ENCODE measurements at regions not wholly inside any gene's neighbourhood (a gene's known extent, or its start where the extent isn't known, plus 50 kb on each side); places are given as distances from the start of the nearest gene placed in this dataset.

DNA sequence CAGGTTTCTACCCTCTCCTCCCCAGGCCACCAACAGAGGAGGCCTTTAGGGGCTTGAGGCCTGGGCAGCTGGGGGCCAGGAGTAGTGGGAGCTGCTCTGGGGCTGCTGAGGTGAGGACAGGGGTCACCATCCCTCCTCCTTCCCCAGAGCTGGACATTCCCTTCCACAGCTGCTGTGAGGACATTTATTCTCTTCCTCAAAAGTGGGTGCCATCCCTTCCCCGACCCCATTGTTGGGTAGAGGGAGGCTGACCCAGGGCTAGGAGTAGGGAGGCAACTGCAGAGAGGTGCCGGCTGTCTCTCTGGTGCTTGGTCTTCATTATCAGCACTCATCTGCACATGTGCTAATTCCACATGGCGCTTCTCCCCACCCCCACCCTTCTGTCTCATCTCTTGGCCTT is 113.9 kb upstream of the FBXL7 start:
- TF ChIP-seq CTCF (IDR thresholded peaks at IDR 0.05; ENCODE audit: control insufficient read depth, insufficient read depth, low read depth, low read length, missing control alignments), result no peak

GRCh38 chr5:15385553-15385952 is 114.4 kb upstream of the FBXL7 start:
- DNase-seq (ENCODE audit: low read depth), result no peak
- no peak for TF ChIP-seq CTCF (IDR thresholded peaks at IDR 0.05; ENCODE audit: control insufficient read depth, insufficient read depth, low read depth, low read length, missing control alignments)
- H3K4me3 ChIP-seq (ENCODE audit: control insufficient read depth, low read depth, low read length), result no peak overlapping the region

More for the DNA sequence above, 113.9 kb upstream of the FBXL7 start:
- no peak for DNase-seq (ENCODE audit: low read depth)
- no peak overlapping the region for H3K4me3 ChIP-seq (ENCODE audit: control insufficient read depth, low read depth, low read length)

DNA sequence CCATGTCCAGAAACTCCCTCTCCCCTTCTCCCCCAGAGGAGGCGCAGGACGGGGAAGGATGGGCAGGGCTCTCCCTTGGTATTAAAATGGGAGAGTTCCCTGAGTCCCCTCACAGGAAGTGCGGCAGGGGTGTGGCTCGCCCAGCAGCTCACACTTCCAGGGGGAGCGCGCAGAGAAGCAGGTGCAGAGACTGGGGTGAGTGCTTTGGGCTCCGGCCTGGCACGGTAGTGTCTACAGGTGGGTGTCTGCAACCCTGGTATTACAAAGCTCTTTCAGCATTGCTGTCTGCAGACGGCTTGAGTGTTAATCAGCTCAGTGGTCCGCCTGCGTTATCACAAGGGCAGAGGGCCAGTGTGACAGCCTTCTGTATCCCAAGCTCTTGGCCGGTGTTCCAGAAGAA is 114.9 kb upstream of the FBXL7 start:
- no peak overlapping the region for H3K4me3 ChIP-seq (ENCODE audit: control insufficient read depth, low read depth, low read length)
- no peak for TF ChIP-seq CTCF (IDR thresholded peaks at IDR 0.05; ENCODE audit: control insufficient read depth, insufficient read depth, low read depth, low read length, missing control alignments)
- no peak for DNase-seq (ENCODE audit: low read depth)

DNA sequence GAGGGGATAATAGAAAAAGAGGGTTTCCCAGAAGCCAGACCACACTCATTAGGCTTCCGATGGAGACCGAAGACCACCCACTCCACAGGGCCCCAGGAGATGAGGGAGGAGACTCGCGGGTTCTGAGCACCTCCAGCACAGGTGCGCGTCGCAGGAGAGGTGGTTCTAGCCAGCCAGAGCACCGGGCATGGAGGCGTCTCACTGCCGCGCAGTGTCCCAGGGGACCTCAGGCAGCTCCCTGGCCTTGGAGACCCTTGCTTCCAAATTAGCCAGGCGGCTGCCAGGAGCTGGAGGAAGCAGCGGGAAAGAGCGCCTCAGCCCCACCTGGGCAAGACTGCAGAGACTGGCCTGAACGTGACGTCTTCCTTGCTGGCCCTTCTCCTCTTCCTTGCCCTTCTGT is 115.4 kb upstream of the FBXL7 start:
- TF ChIP-seq CTCF (IDR thresholded peaks at IDR 0.05; ENCODE audit: control insufficient read depth, insufficient read depth, low read depth, low read length, missing control alignments), result no peak
- H3K4me3 ChIP-seq (ENCODE audit: control insufficient read depth, low read depth, low read length), result no peak overlapping the region
- no peak for DNase-seq (ENCODE audit: low read depth)

DNA sequence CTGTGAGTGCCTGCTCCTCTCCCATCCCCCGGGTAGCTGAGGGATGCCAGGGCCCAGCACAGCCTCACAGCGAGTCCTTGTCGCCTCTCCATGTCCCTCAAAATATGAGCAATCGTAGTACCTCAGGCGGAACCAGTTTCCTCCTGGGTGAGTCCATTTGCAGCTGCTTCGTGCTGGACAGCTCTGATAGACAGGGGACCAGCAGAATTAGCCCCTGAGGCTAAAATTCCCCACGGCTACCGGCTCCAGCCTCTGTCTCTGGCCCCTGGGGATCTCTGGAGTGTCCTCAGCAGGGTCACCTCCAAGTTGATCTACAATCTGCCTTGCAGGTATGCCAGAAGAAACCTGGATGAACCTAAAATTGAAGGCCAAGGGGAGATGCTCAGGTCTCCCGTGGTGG is 115.8 kb upstream of the FBXL7 start:
- DNase-seq (ENCODE audit: low read depth), result no peak
- no peak for TF ChIP-seq CTCF (IDR thresholded peaks at IDR 0.05; ENCODE audit: control insufficient read depth, insufficient read depth, low read depth, low read length, missing control alignments)

GRCh38 chr5:15383469-15383868 is 116.5 kb upstream of the FBXL7 start:
- DNase-seq (ENCODE audit: low read depth), result no peak
- peak; percentile 56 for TF ChIP-seq CTCF (IDR thresholded peaks at IDR 0.05; ENCODE audit: control insufficient read depth, insufficient read depth, low read depth, low read length, missing control alignments)

More for the DNA sequence above, 115.8 kb upstream of the FBXL7 start:
- H3K4me3 ChIP-seq (ENCODE audit: control insufficient read depth, low read depth, low read length), result no peak overlapping the region

DNA sequence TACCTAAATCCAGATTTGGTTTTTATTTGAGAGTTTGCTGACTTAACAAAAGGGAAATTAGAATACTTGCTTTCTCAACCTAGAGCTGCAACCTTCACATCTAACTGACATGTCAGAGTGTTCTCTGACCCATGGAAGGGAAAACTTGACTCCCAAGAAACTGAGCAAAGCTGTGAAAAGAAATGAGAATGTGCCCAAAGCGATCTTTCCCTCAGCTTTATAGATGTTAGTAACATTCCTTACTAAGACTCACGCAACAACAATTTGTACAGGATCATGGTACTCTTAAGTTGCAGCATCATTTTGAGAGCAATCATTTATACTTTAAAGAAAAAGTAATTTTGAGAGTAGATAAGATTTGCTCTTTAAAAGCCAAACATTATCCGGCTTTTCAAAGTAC is 117.0 kb upstream of the FBXL7 start:
- DNase-seq (ENCODE audit: low read depth), result no peak
- TF ChIP-seq CTCF (IDR thresholded peaks at IDR 0.05; ENCODE audit: control insufficient read depth, insufficient read depth, low read depth, low read length, missing control alignments), result no peak
- H3K4me3 ChIP-seq (ENCODE audit: control insufficient read depth, low read depth, low read length), result no peak overlapping the region

More at GRCh38 chr5:15383469-15383868, 116.5 kb upstream of the FBXL7 start:
- no peak overlapping the region for H3K4me3 ChIP-seq (ENCODE audit: control insufficient read depth, low read depth, low read length)

Measured in AG09309 (cell line).